K562 (cell line): ENCODE measurements at regions not wholly inside any gene's neighbourhood (a gene's known extent, or its start where the extent isn't known, plus 50 kb on each side); places are given as distances from the start of the nearest gene placed in this dataset.

Experiments used
- ATAC-seq: fragments of 200-7000 bp; cut with Tn5 transposase; 3 replicates; pipeline ENCODE4 v1.9.1; 2020; ENCODE audit warnings: moderate library complexity
- BruUV-seq: library from RNA; stranded (reverse); fragments of 400-500 nt; replicated peaks from 2 replicates; lab custom pipeline; 2021; lab: Mats Ljungman, UMichigan
- CTCF ChIA-PET: fragments of 300-600 bp; formaldehyde crosslinking; extraction: SDS; loops from one replicate; lab custom pipeline; 2021; ENCODE audit warnings: low intra/inter-chr PET ratio; lab: Yijun Ruan, JAX
- POLR2A ChIA-PET: fragments of 300-600, 350-650 bp; sonication (Branson Sonifier 250); formaldehyde crosslinking; extraction: SDS; loops from one replicate; lab custom pipeline; 2021; ENCODE audit warnings: antibody characterized with exemption, inconsistent platforms; lab: Yijun Ruan, JAX
- DNase-seq, 4 experiments: peaks; one replicate each; pipeline versions ENCODE4 v3.0.0 to v3.0.0-alpha.2; 2011 to 2018; ENCODE audit warnings: low spot score in 3 of 4, mixed read lengths in 3 of 4; ENCODE audit errors: extremely low read depth in 1 of 4
- FAIRE-seq: peaks from 2 replicates; lab custom pipeline; 2011; peaks lifted over from hg19 to GRCh38; lab: Jason Lieb, UNC
- H2AFZ ChIP-seq: 2 replicates; pipeline ENCODE4 v1.6.0; 2011; ENCODE audit warnings: low read depth, low read length, control low read depth, inconsistent platforms
- H3K27ac ChIP-seq: fragments of 200-600 bp; 3 replicates; pipeline ENCODE4 v1.8.0; 2011; ENCODE audit warnings: low read depth, mild to moderate bottlenecking, control low read depth, inconsistent platforms, low read length, moderate library complexity, mixed read lengths; ENCODE audit errors: extremely low read depth
- H3K27me3 ChIP-seq, 2 experiments: fragments of 300-600 bp in 1 of 2; 2 replicates in 1 of 2; 3 replicates in 1 of 2; pipeline versions ENCODE4 v1.6.0 to v1.8.0; 2011; ENCODE audit warnings: inconsistent platforms in 2 of 2, low read length in 2 of 2, mild to moderate bottlenecking in 1 of 2, mixed read lengths in 1 of 2, moderate library complexity in 1 of 2; ENCODE audit not compliant: control insufficient read depth in 2 of 2, insufficient read depth in 2 of 2
- H3K36me3 ChIP-seq: fragments of 300-600 bp; 3 replicates; pipeline ENCODE4 v1.8.0; 2011; ENCODE audit warnings: mild to moderate bottlenecking, low read length, inconsistent platforms; ENCODE audit not compliant: control insufficient read depth, insufficient read depth
- H3K4me1 ChIP-seq, 2 experiments: fragments of 200-600 bp in 1 of 2; replicated peaks in 1 of 2; 2 replicates in 1 of 2; 3 replicates in 1 of 2; pipeline versions ENCODE4 v1.5.1 to v1.8.0; 2011; ENCODE audit warnings: inconsistent platforms in 2 of 2, low read length in 2 of 2, mild to moderate bottlenecking in 1 of 2, mixed read lengths in 1 of 2, moderate library complexity in 1 of 2; ENCODE audit not compliant: control insufficient read depth in 2 of 2, insufficient read depth in 2 of 2
- H3K4me2 ChIP-seq: 2 replicates; pipeline ENCODE4 v1.6.1; 2011; ENCODE audit warnings: low read length, control low read depth, inconsistent platforms, mixed read lengths; ENCODE audit not compliant: insufficient read depth
- H3K4me3 ChIP-seq: fragments of 200-600 bp; sonication (generic), shearing (Covaris generic); 2 replicates; pipeline ENCODE4 v1.5.1; 2016; ENCODE audit warnings: control low read depth, inconsistent platforms
- H3K79me2 ChIP-seq: fragments of 200-600 bp; 3 replicates; pipeline ENCODE4 v1.8.0; 2011; ENCODE audit warnings: low read length, inconsistent platforms; ENCODE audit not compliant: control insufficient read depth, insufficient read depth
- H3K9ac ChIP-seq, 2 experiments: 2 replicates each; pipeline versions ENCODE4 v1.6.0 to v1.6.1; 2011; ENCODE audit warnings: low read depth in 2 of 2, low read length in 2 of 2, control low read depth in 1 of 2, inconsistent platforms in 1 of 2, mild to moderate bottlenecking in 1 of 2, mixed read lengths in 1 of 2; ENCODE audit not compliant: insufficient read depth in 1 of 2
- H3K9me1 ChIP-seq: one replicate; pipeline ENCODE4 v1.6.0; 2011; ENCODE audit warnings: inconsistent platforms, mild to moderate bottlenecking, low read length, moderate library complexity; ENCODE audit not compliant: control insufficient read depth, insufficient read depth
- H3K9me3 ChIP-seq: replicated peaks from 2 replicates; pipeline ENCODE4 v1.5.1; 2011; ENCODE audit warnings: low read depth, low read length, inconsistent platforms; ENCODE audit not compliant: control insufficient read depth, insufficient read depth
- H4K20me1 ChIP-seq: replicated peaks from 2 replicates; pipeline ENCODE4 v1.6.1; 2011; ENCODE audit warnings: low read length, inconsistent platforms, mixed read lengths; ENCODE audit not compliant: control insufficient read depth, insufficient read depth
- BRF2 ChIP-seq: IDR thresholded peaks from 3 replicates; pipeline ENCODE4 v1.6.1; 2011; ENCODE audit warnings: borderline replicate concordance, mild to moderate bottlenecking; ENCODE audit not compliant: insufficient read length, insufficient read depth
- MAX ChIP-seq: sonication (generic); formaldehyde crosslinking; IDR thresholded peaks from 2 replicates; pipeline ENCODE4 v1.9.0; 2022; ENCODE audit warnings: mild to moderate bottlenecking, missing genetic modification reagents
- NCOA4 ChIP-seq: fragments of 450-650 bp; IDR thresholded peaks from 2 replicates; pipeline ENCODE4 v1.6.1; 2018; ENCODE audit warnings: mild to moderate bottlenecking; ENCODE audit not compliant: partially characterized antibody
- NELFE ChIP-seq: IDR thresholded peaks from 2 replicates; pipeline ENCODE4 v1.6.1; 2011; ENCODE audit warnings: mild to moderate bottlenecking; ENCODE audit not compliant: insufficient read depth, insufficient read length
- NONO ChIP-seq, 2 experiments: fragments of 200-400 bp in 1 of 2; fragments of 450-650 bp in 1 of 2; formaldehyde crosslinking in 1 of 2; IDR thresholded peaks; 2 replicates each; pipeline ENCODE4 v1.6.1; 2017; ENCODE audit warnings: low read depth in 2 of 2, mild to moderate bottlenecking in 2 of 2, moderate library complexity in 2 of 2, low read length in 1 of 2
- SMAD2 ChIP-seq: fragments of 150-350 bp; IDR thresholded peaks from 2 replicates; pipeline ENCODE4 v1.6.1; 2014; ENCODE audit warnings: low read depth, mild to moderate bottlenecking, low read length
- WGBS: fragments of 100-300 bp; shearing (Covaris generic); methylation state at CpG from one replicate; pipeline ENCODE4 v1.1.6; 2016; ENCODE audit warnings: low coverage, mixed read lengths; ENCODE audit not compliant: insufficient coverage; ENCODE audit errors: missing lambda C conversion rate; 5-methylcytosine and 5-hydroxymethylcytosine counted together
- in situ Hi-C: fragments of 300-500 bp; cut with MboI; formaldehyde crosslinking; loops from 4 replicates; pipeline ENCODE4 v1.15.0; 2018; ENCODE audit warnings: inconsistent platforms, mixed read lengths
- intact Hi-C: fragments of 100-400 bp; cut with micrococcal nuclease; formaldehyde crosslinking; loops from 2 replicates; pipeline ENCODE4 v1.14.2; 2022

- DNase-seq, result no peak
- WGBS, result 0% methylated on average over 1 of the region's 1 CpG
- H2AFZ ChIP-seq, result no peak overlapping the region
- intact Hi-C loops (no loop called here), in situ Hi-C loops (no loop called here)
- no peaks in the 10 kb centered on the region for H4K20me1 ChIP-seq
- no peak overlapping the region for H3K9ac ChIP-seq
- no peaks in the 10 kb centered on the region for H3K79me2 ChIP-seq
- ChIA-PET POLR2A (no interaction called here), CTCF (no interaction called here)
- no peak for FAIRE-seq
- no peaks in the 10 kb centered on the region for H3K36me3 ChIP-seq
- H3K4me2 ChIP-seq, result no peak overlapping the region
- BruUV-seq, result no TSS peak
- H3K4me1 ChIP-seq, result no peaks in the 10 kb centered on the region
- H3K27me3 ChIP-seq, result no peaks in the 10 kb centered on the region
- no peak overlapping the region for H3K4me3 ChIP-seq
- ATAC-seq, result no peak
- no peak overlapping the region for H3K27ac ChIP-seq
- TF ChIP-seq BRF2 (no peak), NCOA4 (no peak), NELFE (no peak), SMAD2 (no peak), MAX (CRISPR knock-in tag) (no peak), NONO (IDR thresholded peaks at IDR 0.05; ENCODE audit: low read depth in 2 of 2, low read length in 1 of 2) (no peak)
- no peaks in the 10 kb centered on the region for H3K9me1 ChIP-seq
- H3K9me3 ChIP-seq, result no peaks in the 10 kb centered on the region
Observed at GRCh38 chr10:8602821-8603220, 548.3 kb downstream of the GATA3 start.
